GM23338 (cell line): ENCODE measurements at regions not wholly inside any gene's neighbourhood (a gene's known extent, or its start where the extent isn't known, plus 50 kb on each side); places are given as distances from the start of the nearest gene placed in this dataset.

ENCODE experiments used
- ATAC-seq: fragments of 200-7000 bp; cut with Tn5 transposase; 3 replicates; pipeline ENCODE4 v1.9.1; 2020
- DNase-seq: peaks from one replicate; pipeline ENCODE4 v3.0.0-alpha.2; 2015; ENCODE audit warnings: low spot score
- H2AFZ ChIP-seq: fragments of 200-600 bp; sonication (generic); 2 replicates; pipeline ENCODE4 v1.8.0; 2016; ENCODE audit warnings: antibody characterized with exemption, mild to moderate bottlenecking, moderate library complexity
- H3F3A ChIP-seq: fragments of 200-600 bp; sonication (generic); replicated peaks from 2 replicates; pipeline ENCODE4 v1.8.0; 2017; ENCODE audit warnings: antibody characterized with exemption, mixed run types, low read depth
- H3K27ac ChIP-seq: fragments of 200-600 bp; sonication (generic); 2 replicates; pipeline ENCODE4 v1.6.1; 2016; ENCODE audit warnings: low read depth
- H3K27me3 ChIP-seq: fragments of 200-600 bp; sonication (generic); 2 replicates; pipeline ENCODE4 v1.8.0; 2016; ENCODE audit warnings: mild to moderate bottlenecking, mixed run types, moderate library complexity; ENCODE audit not compliant: insufficient read depth
- H3K36me3 ChIP-seq: fragments of 200-600 bp; sonication (generic); 2 replicates; pipeline ENCODE4 v1.8.0; 2016; ENCODE audit warnings: mild to moderate bottlenecking; ENCODE audit not compliant: insufficient read depth
- H3K4me1 ChIP-seq: fragments of 200-600 bp; sonication (generic); 2 replicates; pipeline ENCODE4 v1.8.0; 2016; ENCODE audit warnings: mild to moderate bottlenecking, moderate library complexity; ENCODE audit not compliant: insufficient read depth
- H3K4me2 ChIP-seq: fragments of 200-600 bp; sonication (generic); 2 replicates; pipeline ENCODE4 v1.7.1; 2017; ENCODE audit warnings: mixed run types
- H3K4me3 ChIP-seq: fragments of 200-600 bp; sonication (generic); 2 replicates; pipeline ENCODE4 v1.6.1; 2016; ENCODE audit warnings: mixed run types
- H3K79me2 ChIP-seq: fragments of 200-600 bp; sonication (generic); replicated peaks from 2 replicates; pipeline ENCODE4 v1.8.0; 2017; ENCODE audit warnings: mild to moderate bottlenecking; ENCODE audit not compliant: insufficient read depth
- H3K9me2 ChIP-seq: fragments of 200-600 bp; sonication (generic); 2 replicates; pipeline ENCODE4 v1.8.0; 2017; ENCODE audit not compliant: insufficient read depth
- H4K20me1 ChIP-seq: fragments of 200-600 bp; sonication (generic); replicated peaks from 2 replicates; pipeline ENCODE4 v1.8.0; 2017; ENCODE audit warnings: mild to moderate bottlenecking; ENCODE audit not compliant: insufficient read depth
- H3K27ac Mint-ChIP-seq: 2 replicates; pipeline ENCODE4 v1.8.0; 2020; ENCODE audit warnings: inconsistent platforms, mild to moderate bottlenecking, moderate library complexity, mixed read lengths
- H3K27me3 Mint-ChIP-seq: 3 replicates; pipeline ENCODE4 v1.8.0; 2022; ENCODE audit warnings: low read depth, mild to moderate bottlenecking, moderate library complexity, mixed read lengths, inconsistent platforms; ENCODE audit not compliant: insufficient read depth, poor library complexity
- H3K36me3 Mint-ChIP-seq: 3 replicates; pipeline ENCODE4 v1.8.0; 2021; ENCODE audit warnings: low read depth, mild to moderate bottlenecking, inconsistent platforms, moderate library complexity, mixed read lengths
- H3K4me1 Mint-ChIP-seq: 3 replicates; pipeline ENCODE4 v1.8.0; 2020; ENCODE audit warnings: mild to moderate bottlenecking, inconsistent platforms, mixed read lengths
- H3K4me3 Mint-ChIP-seq: 3 replicates; pipeline ENCODE4 v1.8.0; 2021; ENCODE audit warnings: moderate library complexity, mild to moderate bottlenecking, inconsistent platforms, mixed read lengths
- H3K9me3 Mint-ChIP-seq: 3 replicates; pipeline ENCODE4 v1.8.0; 2020; ENCODE audit warnings: moderate library complexity, mild to moderate bottlenecking, inconsistent platforms, mixed read lengths
- CREB1 ChIP-seq: fragments of 250-450 bp; sonication (Bioruptor Pico); IDR thresholded peaks from 2 replicates; pipeline ENCODE4 v1.5.0; 2020; ENCODE audit warnings: low read depth, mild to moderate bottlenecking, moderate library complexity
- CTCF ChIP-seq, 2 experiments: fragments of 200-600 bp in 1 of 2; sonication (generic) in 1 of 2; conservative IDR thresholded peaks; 2 replicates each; pipeline versions ENCODE4 v1.5.1 to v1.6.1; 2016 to 2017; ENCODE audit warnings: antibody characterized with exemption in 2 of 2, low read depth in 2 of 2, mild to moderate bottlenecking in 2 of 2, moderate library complexity in 1 of 2
- POLR2AphosphoS5 ChIP-seq: IDR thresholded peaks from 2 replicates; pipeline ENCODE4 v1.6.1; 2016; ENCODE audit warnings: antibody characterized with exemption, low read depth
- REST ChIP-seq: IDR thresholded peaks from one replicate; pipeline ENCODE4 v1.6.1; 2018; ENCODE audit warnings: antibody characterized with exemption; ENCODE audit not compliant: unreplicated experiment
- STAT1 ChIP-seq: IDR thresholded peaks from one replicate; pipeline ENCODE4 v1.6.1; 2016; ENCODE audit warnings: antibody characterized with exemption; ENCODE audit not compliant: unreplicated experiment
- ZNF331 ChIP-seq: fragments of 250-450 bp; sonication (Bioruptor Pico); IDR thresholded peaks from 2 replicates; pipeline ENCODE4 v1.5.0; 2020; ENCODE audit warnings: low read depth, mild to moderate bottlenecking, moderate library complexity
- ZNF462 ChIP-seq: fragments of 250-450 bp; sonication (Bioruptor Pico); IDR thresholded peaks from 2 replicates; pipeline ENCODE4 v1.5.0; 2020; ENCODE audit warnings: mild to moderate bottlenecking, moderate library complexity

DNA sequence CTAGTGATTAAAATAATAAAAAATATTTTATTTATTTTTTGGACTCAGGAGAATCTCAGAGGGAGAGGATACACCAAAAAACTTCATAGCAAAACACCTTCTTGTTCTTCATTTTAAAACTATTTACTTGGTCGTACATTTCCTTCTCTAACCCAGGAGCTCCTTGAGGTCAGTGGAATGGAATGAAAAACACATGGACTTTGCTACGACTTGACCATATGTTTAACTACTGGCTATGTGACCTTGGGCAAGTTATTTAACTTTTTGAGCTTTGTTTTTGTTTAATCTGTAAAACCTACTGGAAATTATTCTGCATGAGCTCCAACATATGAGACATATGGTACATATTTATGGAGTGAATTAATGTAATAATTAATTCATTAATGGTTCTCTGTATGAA, 1005.5 kb upstream of the CITED2 start:
- Histone ChIP-seq H3K9me2 (no peaks in the 10 kb centered on the region), H4K20me1 (no peaks in the 10 kb centered on the region), H3K79me2 (no peaks in the 10 kb centered on the region), H3K4me1 (no peaks in the 10 kb centered on the region), H3K4me3 (no peak overlapping the region), H2AFZ (no peak overlapping the region), H3K27me3 (no peaks in the 10 kb centered on the region), H3K36me3 (no peaks in the 10 kb centered on the region), H3K27ac (no peak overlapping the region), H3F3A (no peaks in the 10 kb centered on the region), H3K4me2 (no peak overlapping the region)
- peaks cover 15% of the 10 kb centered on the region for H3K36me3 Mint-ChIP-seq
- DNase-seq: no peak
- no peak for ATAC-seq
- H3K4me3 Mint-ChIP-seq: no peak overlapping the region
- no peaks in the 10 kb centered on the region for H3K4me1 Mint-ChIP-seq
- no peaks in the 10 kb centered on the region for H3K27me3 Mint-ChIP-seq
- no peak for TF ChIP-seq CREB1 (CRISPR knock-in tag)
- TF ChIP-seq REST: no peak
- TF ChIP-seq POLR2AphosphoS5: no peak
- no peak for TF ChIP-seq CTCF (conservative IDR thresholded peaks at IDR 0.05; ENCODE audit: low read depth in 2 of 2)
- TF ChIP-seq STAT1: no peak
- TF ChIP-seq ZNF462: no peak
- TF ChIP-seq ZNF331 (CRISPR knock-in tag): no peak
- no peak overlapping the region for H3K27ac Mint-ChIP-seq
- peaks cover 18% of the 10 kb centered on the region for H3K9me3 Mint-ChIP-seq
